SU-DHL-6 (cell line): ENCODE measurements at regions not wholly inside any gene's neighbourhood (a gene's known extent, or its start where the extent isn't known, plus 50 kb on each side); places are given as distances from the start of the nearest gene placed in this dataset.

Experiments
- EZH2phosphoT487 ChIP-seq: fragments of 200-600 bp; sonication (generic), shearing (Covaris generic); conservative IDR thresholded peaks from 2 replicates; pipeline ENCODE4 v1.6.1; 2018; ENCODE audit warnings: mild to moderate bottlenecking, antibody characterized with exemption, low read length, moderate library complexity, mixed read lengths
- TF ChIP-seq, protein P1 (sequence below): fragments of 200-600 bp; sonication (generic); IDR thresholded peaks from one replicate; pipeline ENCODE4 v1.5.1; 2017; ENCODE audit warnings: antibody characterized with exemption, mild to moderate bottlenecking, low read length, moderate library complexity; ENCODE audit not compliant: insufficient read depth, poor library complexity, severe bottlenecking

- TF ChIP-seq, protein P1, sequence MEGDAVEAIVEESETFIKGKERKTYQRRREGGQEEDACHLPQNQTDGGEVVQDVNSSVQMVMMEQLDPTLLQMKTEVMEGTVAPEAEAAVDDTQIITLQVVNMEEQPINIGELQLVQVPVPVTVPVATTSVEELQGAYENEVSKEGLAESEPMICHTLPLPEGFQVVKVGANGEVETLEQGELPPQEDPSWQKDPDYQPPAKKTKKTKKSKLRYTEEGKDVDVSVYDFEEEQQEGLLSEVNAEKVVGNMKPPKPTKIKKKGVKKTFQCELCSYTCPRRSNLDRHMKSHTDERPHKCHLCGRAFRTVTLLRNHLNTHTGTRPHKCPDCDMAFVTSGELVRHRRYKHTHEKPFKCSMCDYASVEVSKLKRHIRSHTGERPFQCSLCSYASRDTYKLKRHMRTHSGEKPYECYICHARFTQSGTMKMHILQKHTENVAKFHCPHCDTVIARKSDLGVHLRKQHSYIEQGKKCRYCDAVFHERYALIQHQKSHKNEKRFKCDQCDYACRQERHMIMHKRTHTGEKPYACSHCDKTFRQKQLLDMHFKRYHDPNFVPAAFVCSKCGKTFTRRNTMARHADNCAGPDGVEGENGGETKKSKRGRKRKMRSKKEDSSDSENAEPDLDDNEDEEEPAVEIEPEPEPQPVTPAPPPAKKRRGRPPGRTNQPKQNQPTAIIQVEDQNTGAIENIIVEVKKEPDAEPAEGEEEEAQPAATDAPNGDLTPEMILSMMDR: no peak
- no peak for TF ChIP-seq EZH2phosphoT487
Measured at GRCh38 chr2:122480501-122481243, 725.2 kb downstream of the TSN start.
